GM18868 (cell line): ENCODE measurements at regions not wholly inside any gene's neighbourhood (a gene's known extent, or its start where the extent isn't known, plus 50 kb on each side); places are given as distances from the start of the nearest gene placed in this dataset.
"Not testable (repeated sequence)": the region's sequence is repeated elsewhere in the genome, so short reads cannot be mapped to it uniquely, and the experiment has no call there.

ENCODE experiments used
- ATAC-seq: cut with Tn5 transposase; IDR thresholded peaks from one replicate; pipeline ENCODE4 v1.9.1; 2021; ENCODE audit warnings: mild to moderate bottlenecking, moderate library complexity; ENCODE audit not compliant: unreplicated experiment

DNA sequence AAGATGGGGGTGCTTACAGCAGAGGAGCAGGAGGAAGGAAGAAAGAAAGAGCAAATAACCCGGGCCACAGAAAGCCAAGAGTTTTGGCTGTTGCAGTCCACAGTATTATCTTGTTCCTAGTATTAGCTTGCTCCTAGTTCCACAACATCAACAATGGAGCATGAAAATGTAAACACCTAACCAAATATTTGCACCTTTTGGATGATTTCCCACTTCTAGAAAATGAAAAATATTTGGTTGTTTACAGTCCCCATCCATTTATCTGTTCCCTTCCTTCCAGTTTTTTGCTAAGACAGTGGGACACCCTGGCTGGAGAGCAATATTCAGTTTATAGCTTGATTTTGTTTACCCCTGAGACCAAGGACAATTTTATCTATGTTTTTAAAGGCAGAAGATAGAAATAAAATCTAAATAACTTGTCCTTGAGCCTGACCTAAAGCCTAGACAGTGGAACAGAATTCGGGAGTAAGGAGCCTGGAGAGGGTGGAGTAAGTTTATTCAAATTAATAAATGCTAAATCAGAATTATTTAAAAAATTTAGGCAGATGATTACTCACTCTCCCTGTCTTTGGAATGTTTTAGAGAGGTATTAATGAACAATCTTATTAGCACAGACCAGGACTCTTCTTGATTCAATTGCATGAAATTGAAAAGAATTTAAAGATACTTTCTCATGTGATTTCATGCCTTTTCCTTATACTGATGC is 51.6 kb downstream of the RESF1 start:
- ATAC-seq = no peak

DNA sequence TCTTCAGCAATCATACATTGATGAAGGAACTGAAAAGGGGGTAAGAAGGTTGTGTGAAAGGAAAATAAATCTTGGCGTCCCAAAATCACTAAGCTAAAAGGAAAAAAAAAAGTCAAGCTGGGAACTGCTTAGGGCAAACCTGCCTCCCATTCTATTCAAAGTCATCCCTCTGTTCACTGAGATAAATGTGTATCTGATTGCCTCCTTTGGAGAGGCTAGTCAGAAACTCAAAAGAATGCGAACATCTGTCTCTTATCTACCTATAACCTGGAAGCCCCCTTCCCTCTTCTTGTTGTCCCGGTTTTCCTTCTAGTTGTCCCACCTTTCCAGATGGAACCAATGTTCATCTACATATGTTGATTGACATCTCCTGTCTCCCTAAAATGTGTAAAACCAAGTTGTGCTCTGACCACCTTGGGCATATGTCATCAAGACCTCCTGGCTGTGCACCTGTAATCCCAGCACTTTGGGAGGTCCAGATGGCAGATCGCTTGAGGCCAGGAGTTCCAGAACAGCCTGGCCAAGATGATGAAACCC is 53.1 kb downstream of the RESF1 start:
- ATAC-seq = no peak

DNA sequence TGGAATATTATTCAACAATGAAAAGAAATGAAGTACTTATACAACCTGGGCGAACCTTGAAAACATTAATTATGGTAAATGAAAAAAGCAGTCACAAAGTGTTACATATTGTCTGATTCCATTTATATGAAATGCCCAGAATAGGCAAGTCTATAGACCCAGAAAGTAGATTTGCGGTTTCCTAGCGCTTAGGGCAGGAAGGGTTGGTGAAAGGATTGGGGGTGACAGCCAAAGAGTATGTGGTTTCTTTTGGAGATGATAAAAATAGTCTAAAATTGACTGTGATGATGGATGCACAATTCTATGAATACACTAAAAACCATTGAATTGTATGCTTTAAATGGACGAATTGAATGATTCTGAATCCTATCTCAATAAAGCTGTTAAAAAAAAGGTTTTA is 55.8 kb downstream of the RESF1 start:
- ATAC-seq = no peak

DNA sequence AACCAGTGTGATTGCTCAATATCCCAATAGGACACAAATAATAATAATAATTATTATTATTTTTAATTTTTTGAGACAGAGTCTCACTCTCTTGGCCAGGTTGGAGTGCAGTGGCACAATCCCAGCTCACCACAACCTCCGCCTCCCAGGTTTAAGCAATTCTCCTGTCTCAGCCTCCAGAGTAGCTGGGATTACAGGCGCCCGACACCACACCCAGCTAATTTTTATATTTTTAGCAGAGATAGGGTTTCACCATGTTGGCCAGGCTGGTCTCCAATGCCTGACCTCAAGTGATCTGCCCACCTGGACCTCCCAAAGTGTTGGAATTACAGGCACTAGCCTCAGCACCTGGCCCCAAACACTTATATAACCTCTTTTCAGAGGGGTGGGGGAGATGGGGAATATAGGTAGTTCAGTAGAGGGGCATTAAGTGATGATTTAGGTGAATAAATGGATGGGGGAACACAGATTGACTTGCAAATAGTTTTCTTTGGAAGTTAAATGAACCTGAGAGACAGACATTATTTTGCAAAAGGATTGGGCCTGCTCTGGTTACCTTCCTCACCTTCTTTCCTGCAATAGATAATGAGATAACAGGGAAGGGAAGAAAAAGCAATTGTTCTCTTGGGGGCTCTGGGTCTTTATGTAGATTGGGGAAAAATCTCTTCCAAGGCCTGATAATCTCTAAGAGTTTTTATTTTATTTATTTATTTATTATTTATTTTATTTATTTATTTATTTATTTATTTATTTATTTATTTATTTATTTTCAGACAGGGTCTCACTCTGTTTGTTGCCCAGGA is 57.7 kb downstream of the RESF1 start:
- ATAC-seq = no peak

- no peak for ATAC-seq
These were observed 62.1 kb downstream of the RESF1 start for GRCh38 chr12:32021346-32021773.

- not testable (repeated sequence) for ATAC-seq
These were observed 63.2 kb downstream of the RESF1 start for GRCh38 chr12:32022387-32022786.

DNA sequence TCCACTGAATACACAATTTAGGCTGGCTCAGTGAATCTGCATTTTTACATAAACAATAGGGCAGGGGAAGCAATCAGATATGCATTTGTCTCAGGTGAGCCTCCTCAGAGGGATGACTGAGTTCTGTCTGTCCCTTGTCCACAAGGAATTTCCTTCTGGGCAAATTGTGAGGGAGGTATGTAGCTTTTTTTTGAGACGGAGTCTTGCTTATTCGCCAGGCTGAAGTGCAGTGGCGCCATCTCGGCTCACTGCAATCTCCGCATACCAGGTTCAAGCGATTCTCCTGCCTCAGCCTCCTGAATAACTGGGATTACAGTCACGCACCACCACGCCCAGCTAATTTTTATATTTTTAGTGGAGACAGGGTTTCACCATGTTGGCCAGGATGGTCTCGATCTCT is 64.6 kb downstream of the RESF1 start:
- ATAC-seq = not testable (repeated sequence)

GRCh38 chr12:32024884-32025592 is 65.8 kb downstream of the RESF1 start:
- no peak for ATAC-seq

GRCh38 chr12:32025906-32026305 is 66.7 kb downstream of the RESF1 start:
- peak; percentile 60 for ATAC-seq

DNA sequence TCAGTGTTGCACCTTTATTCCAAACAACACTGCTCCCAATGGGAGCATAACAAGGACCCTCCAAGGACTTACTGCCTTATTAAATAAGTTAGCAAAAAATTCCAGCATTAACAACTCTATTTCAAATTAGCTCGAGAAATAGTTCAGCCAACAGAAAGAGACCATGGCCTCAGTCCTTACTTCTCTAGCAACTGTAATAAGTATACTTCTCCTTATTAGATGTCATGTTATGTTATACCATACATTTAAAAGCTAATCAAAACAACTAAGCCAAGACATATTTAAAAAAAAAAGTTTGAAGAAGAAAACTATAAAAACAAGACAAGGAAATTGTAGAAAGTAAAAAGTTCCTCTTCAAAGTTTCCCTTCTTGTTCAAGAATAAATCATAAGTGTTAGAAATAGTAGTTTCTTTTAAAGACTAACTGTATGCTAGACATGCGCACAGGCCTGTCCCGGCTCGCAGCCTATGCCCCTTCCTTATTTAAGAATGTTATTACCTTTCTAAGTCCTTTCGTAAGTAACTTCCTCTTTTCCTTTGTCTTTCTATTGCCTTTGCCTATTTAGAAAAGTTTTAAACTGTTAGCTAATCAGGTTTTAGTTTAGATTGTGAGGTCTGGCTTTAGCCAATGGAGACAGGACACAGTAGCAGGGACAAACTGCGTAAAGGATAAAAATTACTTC is 68.6 kb downstream of the RESF1 start:
- no peak for ATAC-seq

GRCh38 chr12:32030151-32030550 is 70.9 kb downstream of the RESF1 start:
- ATAC-seq = no peak

- ATAC-seq = no peak
These were observed 71.5 kb downstream of the RESF1 start for GRCh38 chr12:32030676-32031075.

- no peak for ATAC-seq
These were observed 71.9 kb downstream of the RESF1 start for GRCh38 chr12:32031109-32031508.

- ATAC-seq = no peak
These were observed 73.1 kb downstream of the RESF1 start for GRCh38 chr12:32032205-32032810.

DNA sequence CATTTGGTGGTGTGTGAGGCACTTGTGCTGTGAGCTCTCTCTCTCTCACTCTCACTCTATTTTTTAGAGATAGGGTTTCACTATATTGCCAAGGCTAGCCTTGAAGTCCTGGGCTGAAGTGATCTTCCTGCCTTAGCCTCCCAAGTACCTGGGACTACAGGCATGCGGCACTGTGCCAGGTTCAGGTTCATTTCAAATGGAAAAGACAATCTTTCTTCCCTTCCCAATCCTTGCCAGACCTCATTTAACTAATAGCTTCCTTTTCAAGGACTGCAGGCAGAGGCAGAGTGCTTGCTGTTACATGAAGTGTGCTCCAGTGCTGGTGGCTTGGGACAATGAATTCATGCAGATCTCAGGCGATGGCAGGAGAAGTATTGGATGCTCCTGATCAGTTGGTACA is 73.2 kb upstream of the BICD1 start:
- ATAC-seq = no peak

DNA sequence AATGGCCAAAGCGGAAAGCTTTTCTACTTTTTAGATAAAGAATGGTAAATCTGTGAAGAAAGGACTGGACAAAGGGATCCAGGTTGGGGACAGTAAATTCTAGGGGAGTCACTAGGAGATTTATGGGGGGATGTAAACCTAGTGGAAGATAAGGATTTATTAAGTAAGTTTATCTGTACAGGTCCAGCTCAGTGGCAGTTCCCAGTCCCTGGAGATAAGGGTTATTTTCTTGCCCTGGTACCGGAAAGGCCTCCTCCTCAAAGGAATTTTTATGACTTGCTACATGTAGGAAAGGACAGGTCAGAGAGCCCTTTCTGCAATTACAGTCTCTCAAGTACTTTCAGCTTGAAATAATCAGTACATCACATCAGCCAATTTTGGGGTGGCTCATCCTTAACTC is 72.6 kb upstream of the BICD1 start:
- ATAC-seq = no peak

GRCh38 chr12:32036477-32037263 is 70.0 kb upstream of the BICD1 start:
- ATAC-seq = no peak

- no peak for ATAC-seq
These were observed 67.3 kb upstream of the BICD1 start for GRCh38 chr12:32039347-32039746.

DNA sequence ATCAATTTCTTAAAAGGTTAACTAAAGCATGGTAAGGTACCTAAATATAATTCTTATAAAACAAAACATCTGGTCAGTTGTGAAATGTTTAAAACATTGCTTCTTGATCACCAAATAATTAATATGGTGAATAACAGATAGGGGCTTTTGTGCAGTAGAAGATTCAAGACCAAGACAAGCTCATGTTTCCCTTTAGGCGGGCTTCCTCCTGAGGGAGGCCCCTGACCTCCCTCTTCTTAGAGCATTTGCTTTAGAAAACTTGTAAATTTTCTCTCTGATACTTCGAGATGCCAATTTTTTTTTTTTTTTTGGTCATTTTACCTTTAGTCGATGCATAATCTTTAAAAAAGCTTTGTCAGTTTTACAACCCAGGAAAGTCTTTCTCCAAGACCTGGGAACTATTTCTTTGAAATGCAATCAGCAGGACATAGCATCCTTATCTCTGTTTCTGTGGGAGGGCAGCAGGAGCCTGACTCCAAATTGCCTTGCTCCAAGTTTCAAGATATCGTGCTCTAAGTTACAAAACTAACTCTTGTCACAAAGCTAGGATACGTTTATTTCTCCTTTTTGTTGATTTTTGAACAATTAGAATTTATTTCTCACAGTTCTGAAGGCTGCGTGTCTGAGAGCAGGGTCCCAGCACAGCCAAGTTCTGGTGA is 66.6 kb upstream of the BICD1 start:
- ATAC-seq = no peak
